GM18873 (cell line): ENCODE measurements at regions not wholly inside any gene's neighbourhood (a gene's known extent, or its start where the extent isn't known, plus 50 kb on each side); places are given as distances from the start of the nearest gene placed in this dataset.
"Not testable (repeated sequence)": the region's sequence is repeated elsewhere in the genome, so short reads cannot be mapped to it uniquely, and the experiment has no call there.

ENCODE experiments used
- ATAC-seq: cut with Tn5 transposase; IDR thresholded peaks from one replicate; pipeline ENCODE4 v1.9.1; 2021; ENCODE audit warnings: mild to moderate bottlenecking, moderate library complexity, moderate number of reproducible peaks; ENCODE audit not compliant: unreplicated experiment, low FRiP score

DNA sequence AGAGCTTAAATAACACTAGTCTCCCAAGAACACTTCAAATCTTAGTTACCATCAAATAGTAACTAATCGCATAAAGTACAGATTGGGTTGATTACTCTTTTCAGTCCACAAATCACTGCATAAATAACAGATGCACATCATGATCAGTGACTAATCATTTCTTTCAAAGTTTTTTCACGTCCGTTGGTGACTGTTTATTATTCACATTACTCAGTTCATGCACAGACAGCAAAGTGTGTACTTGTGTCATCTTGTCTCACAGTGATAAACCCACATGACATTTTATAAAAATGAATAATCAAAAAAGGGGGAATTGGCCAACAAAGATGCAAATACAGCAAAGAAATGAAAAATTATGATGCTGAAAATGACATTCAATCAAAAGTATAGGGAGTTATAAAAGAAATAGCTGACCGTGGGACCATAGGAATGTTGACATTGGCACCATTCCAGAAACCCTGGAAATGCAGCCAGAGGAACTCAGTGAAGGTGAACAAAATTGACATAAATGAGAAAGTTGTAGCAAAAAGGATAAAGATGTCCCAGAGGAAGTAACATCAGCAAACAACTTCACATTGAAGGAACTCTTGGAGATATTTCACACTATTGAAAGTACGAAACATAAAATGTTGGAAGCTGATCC, 161.5 kb downstream of the SOX3 start:
- ATAC-seq = no peak

DNA sequence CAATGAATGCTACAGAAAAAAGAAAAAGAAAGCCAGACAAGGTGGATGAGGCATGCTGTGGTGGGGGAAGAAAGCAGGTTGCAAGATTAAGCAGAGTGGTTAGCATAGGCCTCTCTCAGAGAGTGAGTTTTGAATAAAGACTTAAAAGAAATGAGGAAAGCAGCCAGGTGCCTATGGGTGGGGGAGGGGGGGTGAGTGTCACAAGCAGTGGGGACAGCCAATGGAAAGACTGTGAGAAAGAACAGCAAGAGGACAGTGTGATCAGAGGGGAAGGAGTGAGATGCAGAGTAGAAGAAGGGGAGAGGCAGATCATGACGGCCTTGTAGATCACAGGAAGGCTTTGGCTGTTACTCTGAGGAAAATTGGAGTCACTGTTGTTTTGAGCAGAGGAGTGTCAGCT, 162.5 kb downstream of the SOX3 start:
- ATAC-seq = no peak

DNA sequence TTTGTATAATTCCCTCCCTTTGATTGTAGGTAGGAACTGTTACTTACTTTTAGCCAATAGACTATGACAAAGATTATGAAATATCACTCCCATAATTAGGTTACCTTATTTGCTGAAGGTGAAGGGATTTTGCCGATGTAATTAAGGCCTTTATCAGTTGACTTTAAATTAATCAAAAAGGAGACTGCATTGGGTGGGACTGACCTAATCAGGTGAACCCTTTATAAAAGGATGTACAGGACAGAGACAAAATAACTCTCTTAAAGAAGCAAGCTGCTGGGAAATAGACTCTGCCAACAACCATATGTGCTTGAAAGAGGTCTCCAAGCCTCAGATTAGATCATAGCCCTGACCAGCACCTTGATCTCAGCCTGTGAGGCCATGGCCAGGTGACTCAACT, 167.6 kb downstream of the SOX3 start:
- ATAC-seq = no peak

DNA sequence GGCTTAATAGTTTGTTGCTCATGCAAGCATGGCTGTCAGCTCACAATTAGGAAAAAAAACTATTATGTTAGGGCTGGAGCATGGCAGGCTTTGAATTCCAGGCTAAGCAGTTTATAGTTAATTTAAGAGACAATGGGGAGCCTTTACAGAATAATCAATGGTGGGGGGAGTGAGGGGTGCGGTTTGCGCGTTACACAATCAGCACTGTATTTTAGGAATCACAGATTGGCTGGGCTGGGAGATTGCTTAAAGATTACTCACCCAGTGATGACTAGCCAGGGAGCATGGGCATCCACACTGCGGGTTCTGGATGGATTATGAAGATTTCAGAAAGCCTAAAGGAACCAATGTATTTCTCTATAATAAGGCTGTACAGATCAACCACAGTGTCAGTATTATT, 186.6 kb downstream of the SOX3 start:
- ATAC-seq = no peak

DNA sequence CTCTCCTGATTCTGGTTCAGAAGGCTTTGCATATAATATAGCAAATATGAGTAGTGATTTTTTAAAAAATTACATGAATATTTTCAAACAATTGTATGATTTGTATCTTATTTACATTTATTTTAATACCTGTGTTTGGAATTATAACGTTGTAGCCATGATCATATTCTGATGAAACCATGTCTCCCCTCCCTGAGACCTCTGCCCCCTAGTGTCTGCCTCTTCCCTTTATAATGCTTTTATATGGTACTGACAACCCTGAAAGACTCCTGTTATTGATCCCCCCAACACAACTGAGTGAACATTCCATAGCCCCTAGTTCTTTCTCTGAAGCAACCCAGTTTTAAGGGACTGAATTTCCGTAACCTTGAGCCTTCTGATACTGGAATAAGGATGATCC, 187.4 kb downstream of the SOX3 start:
- ATAC-seq = no peak

DNA sequence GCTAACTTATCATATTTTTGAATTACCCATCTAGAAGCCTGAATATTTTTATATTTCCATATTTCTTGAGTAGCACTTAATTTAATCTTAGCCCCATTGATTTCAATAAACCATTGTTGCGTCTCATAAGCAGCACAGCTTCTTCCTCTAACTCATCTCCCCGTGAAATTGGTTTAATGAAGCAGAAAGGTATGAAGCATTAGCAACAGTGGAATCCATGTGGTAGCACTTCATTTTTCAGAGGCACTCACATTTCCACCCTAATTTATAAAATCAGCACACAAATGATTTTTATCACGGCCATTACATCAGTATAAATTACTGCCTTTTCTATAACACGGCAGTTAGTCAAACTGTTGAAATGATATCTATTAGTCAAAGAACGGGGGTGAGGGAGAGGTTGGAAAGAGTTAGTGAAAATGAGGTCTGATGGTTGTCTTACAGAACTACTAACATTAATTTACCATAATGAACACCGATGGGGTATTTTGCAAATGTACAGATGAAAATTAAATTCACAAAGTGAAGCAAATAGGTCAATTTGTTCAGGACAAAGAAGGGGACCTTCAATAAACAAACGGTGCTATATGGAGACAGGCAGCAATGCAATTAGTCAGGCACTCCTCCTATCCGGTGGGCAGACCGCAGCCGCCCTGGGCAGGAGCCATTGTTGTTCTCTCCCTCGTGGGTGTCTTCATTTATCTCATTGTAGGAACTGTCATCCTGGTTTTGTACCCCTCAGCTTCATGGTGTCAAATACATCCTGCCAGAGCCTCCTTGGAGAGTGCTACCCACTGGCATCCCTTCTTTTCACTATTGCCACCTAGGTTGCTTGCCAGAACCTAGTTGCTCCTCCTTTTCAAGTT, 205.7 kb downstream of the SOX3 start:
- ATAC-seq = no peak

DNA sequence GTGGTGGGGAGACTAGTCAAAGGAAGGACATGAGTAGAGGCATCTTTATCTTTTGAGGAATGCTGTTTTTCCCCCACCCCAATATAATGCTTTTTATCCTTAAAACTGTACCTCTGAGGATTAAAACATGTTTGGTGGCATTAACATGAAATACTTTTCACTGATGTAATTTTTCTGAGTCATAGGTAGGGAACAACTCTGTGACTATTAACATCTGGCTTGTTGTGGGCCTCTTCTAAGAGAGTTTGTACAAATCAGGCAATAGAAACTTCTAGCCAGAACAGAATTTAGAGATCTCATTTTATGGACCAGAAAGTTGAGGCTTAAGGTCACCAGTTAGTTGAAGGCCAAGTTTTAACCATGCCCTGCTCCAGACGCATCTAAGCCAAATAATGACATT, 207.6 kb downstream of the SOX3 start:
- ATAC-seq = no peak

DNA sequence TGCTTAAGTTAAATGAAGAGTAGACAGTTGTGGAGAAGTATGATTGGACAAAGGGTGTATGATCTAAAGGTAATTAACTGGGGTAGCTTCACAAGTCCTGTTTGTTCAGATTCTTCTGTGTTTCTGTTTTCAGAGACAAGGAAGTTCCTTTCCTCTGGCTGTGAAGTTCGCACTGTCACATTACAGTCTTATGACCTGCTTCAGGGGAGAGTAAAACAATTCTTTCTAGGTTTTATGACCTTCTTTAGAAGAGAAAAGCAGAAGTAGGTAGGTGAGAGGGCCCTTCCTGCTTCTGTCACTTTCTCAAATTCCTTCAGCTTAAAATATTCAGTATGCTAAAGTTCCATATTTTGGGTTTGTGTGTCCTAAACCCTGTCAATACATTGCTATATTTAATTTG, 211.9 kb downstream of the SOX3 start:
- ATAC-seq = no peak

DNA sequence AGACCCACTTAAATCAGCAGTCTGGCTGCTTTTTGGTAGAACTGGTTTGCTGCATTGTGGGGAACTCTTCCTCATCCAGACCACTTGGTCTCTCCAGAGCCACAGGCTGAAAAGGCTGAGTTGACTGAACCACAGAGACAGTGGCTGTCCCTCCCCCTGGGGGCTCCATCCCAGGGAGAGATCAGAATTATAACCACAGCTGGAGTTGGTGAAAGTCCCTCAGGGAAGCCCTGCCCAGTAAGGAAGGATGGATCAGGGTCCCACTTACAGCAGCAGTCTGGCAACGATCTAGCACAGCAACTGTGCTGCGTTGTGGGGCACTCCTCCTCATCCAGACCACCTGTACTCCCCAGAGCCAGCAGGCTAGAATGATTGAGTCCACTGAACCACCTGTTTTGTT, 212.7 kb downstream of the SOX3 start:
- ATAC-seq = no peak

DNA sequence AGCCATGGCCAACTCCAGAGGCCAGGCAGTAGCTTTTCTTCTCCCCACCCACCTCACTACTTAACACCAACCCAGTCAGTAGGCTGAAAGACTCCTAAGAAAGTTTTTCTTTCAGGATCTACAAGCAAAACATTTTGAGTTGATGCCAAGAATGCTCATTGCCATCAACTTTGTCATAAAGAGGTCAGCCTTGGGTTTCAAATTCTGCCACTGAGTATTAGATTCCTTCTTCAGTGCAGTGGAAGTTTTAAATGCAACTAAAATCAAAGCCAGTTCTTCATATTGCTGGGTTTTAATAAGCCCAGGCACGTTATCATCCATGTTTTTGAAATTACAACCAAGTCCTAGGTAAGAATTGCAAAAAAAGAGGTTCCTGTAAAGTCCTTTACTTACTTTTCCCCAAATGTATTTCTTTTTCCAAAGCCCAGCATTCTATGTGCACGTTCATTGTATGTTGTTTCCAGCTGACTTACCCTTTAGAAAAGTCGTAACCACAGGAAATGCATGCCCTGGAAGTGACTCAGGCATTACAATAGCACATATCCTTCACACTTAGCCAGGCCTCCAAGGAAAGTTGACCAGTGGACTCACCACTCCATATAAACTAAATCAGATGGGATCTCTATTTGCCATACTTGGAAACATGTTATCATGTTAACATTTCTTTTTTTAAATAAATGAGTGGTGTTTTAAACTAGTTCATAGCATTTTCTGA, 229.9 kb downstream of the SOX3 start:
- ATAC-seq = no peak

DNA sequence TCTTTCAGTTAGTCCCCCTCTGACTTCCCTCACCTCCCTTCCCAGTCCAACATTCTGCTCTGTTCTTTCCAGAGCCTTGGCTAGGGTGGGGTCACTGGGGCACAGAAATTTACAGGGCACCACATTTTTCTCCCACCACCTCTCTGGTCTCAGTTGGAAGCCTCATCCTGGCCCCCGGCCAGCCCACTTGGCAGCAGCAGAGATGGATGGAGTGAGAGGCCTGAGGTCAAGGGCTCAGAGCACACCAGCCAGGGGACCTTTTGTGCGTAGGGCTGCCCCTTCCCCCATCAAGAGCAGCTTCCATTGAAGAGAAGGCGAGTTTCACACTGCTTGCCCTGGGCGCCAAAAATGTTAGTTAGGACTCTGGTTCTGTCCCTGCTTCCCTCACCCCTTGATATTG, 230.9 kb downstream of the SOX3 start:
- no peak for ATAC-seq

DNA sequence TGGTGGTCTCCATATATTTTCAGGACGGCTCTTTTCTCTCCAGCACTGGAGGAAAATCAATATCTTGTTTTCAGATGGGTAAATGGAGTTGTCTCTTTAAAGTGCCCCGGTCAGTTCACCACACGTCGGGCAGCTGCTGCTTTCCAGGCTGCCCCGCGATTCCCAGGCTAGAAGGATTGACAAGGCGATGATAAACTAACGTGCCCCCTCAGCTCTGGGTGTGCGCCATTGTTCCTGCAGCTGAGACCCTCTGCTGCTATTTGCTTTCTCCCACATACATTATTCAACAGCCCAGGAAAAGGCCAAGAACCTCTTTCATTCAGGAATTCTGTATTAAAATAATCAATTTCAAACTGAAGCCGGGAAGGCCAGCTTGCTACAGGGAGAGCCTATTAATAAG, 254.5 kb downstream of the SOX3 start:
- ATAC-seq = no peak

DNA sequence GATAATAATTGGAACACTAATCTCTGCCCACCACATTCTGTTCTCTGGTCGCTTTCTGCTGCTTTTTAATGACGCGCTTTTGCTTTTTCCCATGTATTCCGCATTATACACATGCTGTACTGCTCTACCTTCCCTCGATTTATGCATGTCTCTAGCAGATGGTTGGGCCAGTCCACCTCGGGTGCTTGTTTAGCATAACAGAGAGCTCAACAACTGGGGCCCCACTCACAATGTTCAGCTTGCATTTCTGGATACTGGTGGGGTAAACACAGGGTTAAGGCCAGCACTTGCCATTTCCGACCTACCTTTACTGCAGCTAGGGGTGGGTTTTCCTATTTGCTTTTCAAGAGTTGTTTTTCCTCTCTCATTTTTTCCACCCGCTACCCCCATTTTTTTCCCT, 255.8 kb downstream of the SOX3 start:
- ATAC-seq = no peak

DNA sequence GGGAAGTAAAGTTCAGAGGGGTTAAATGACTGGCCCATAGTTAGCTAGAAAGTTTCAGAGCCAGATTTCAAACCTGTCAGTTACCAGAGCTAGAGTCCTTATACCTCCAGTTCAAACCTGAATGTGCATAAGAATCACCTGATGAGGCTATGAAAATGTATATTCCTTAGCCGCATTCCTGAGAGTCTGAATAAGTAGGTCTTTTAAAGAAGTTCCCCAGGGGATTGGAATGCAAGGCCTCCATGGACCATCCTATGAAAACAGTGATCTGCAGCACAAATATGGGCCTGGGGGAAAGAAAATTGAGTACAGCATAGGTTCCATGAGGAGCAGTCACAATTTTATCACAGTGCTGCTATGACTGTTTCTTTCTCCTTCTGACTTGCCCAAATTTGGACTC, 263.9 kb upstream of the CXorf66 start:
- no peak for ATAC-seq

DNA sequence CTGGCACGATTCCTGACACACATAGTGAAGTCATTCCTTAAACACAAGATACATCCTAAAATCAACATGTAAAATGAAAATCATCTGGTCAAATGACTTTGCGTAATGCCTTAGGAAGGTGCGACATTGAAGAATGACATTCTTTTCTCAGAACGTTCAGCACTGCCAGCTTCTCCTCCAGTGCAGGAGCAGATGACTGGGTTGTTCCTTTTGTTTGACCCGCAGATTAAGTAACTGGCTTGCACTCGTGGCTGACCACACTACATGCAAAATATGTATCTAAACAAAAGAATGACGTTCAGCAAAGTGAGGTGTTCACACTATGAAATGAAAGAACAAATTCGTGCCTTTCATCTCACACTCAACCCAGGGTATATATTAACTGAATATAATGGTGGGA, 260.7 kb upstream of the CXorf66 start:
- ATAC-seq = not testable (repeated sequence)

DNA sequence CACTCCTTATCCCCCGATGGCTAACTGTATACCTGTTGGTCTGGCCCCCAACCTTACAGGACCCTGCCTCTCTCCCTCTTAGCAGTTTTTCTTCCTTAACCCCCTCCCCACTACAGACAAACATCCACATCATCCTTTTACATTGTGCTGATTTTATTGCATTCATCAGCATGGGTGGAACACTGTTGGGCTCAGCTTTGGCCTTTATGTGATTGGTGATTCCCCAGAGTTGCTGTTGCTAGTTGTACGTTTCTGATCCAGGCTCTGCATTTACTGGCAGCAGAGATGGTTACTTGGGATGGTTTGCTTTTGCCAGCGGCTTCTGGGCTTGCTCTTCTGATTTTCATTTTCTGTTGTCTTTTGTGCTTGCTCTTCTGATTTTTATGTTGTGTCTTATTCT, 250.6 kb upstream of the CXorf66 start:
- ATAC-seq = not testable (repeated sequence)

DNA sequence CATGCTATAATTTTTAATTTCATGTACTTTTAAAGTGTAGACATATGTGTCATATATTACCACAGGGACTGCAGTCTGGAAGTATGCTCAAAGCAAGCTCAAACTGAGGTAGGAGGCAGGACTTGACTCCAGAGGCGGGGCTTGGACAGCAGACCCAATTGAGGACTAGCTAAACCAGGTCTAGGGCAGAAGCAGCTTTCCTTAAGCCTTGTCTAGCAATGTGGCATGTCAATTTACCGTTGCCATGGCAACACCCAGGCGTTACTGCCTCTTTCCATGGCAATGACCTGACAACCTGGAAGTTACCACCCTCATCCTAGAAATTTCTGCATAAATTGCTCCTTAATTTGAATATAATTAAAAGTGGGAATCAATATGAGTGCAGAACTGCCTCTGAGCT, 249.2 kb upstream of the CXorf66 start:
- not testable (repeated sequence) for ATAC-seq

DNA sequence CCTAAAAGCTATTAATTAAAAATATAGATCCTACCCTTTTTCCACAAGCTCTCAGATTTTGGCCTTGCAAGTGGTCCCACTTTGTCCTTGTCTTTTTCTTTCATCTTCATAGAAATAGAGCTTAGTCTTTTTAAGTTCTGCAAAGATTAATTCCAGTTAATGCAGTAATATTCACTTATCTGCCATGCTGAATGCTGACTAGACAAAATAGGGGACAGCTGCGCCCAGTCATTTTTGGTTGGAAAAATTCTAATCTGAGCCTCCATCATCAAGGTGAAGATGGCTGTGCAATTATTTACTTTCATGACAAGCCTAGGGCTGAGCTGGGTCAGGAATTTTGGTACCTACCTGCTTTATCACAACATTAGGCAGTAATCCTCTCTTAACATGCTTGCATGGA, 241.3 kb upstream of the CXorf66 start:
- ATAC-seq = no peak

DNA sequence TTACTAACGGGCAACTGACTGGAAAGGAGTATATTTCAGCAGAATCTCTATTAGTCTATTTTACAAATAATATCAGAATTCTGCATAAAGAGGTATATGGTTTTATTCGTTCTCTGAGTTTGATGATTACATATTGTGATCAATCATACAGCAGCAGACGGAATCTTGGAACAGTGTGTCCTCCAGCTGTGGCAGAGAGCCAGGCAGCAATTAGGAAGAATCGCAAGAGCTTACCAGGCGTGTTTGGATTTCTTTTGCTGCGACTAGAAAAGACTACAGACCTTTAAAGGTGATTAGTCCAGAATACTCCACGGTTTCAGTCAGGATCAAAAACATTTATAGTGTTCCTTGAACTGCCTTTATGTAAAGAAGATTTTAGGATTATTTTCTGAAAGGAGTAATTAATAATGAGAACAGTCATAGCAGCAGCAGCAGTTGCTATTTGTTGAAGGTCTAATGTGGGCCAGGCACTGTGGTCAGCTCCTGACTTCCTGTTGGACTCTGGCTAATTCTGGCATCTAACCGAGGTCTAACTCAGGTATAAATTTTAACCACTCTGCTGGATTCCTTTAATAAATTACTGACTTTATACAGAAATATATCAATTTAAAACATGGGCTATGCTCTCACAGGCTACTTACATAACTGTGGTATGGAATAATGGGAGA, 225.3 kb upstream of the CXorf66 start:
- ATAC-seq = no peak

DNA sequence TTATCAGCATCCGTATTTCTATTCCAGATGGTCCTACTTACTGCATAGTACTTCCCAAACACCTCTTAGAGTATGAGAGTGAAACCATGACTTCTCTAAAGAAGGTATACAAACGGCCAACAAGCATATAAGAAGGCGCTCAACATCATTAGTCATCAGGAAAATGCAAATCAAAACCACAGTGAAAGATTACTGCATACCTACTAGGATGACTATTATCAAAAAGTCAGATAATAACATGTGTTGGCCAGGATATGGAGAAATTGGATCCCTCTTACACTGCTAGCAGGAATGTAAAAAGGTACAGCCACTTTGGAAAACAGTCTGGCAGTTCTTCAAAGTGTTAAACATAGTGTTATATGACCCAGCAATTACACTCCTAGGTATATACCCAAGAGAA, 215.3 kb upstream of the CXorf66 start:
- no peak for ATAC-seq

DNA sequence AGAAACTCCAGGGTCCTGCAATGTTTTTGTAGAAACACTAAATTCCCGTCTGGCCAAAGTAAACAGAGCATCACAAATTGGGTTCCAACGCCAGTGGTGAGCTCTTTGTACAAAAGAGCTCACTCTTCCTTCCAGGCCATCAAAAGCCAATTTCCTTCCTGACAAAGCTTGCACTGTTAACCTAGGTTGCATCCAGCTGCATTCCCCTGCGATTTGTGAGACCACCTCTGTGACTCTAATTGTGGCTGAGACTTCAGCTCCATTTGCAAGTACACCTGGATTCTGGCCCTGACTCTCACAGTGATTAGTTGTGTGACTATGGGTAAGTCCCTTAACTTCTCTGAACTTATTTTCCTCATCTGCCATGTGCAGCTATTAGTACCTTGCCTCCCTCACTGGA, 212.5 kb upstream of the CXorf66 start:
- ATAC-seq = no peak
